Liver (tissue), 8 donors: ENCODE measurements at regions not wholly inside any gene's neighbourhood (a gene's known extent, or its start where the extent isn't known, plus 50 kb on each side); places are given as distances from the start of the nearest gene placed in this dataset.

Source experiments
- DNase-seq: peaks from one replicate; pipeline ENCODE4 v3.0.0-alpha.2; 2017; ENCODE audit warnings: low spot score
- H3K27ac ChIP-seq, 2 donors: one replicate each; pipeline ENCODE4 v1.7.0; 2013; ENCODE audit warnings: inconsistent platforms in 2 of 2, low read length in 2 of 2, control low read depth in 1 of 2, low read depth in 1 of 2, mild to moderate bottlenecking in 1 of 2
- H3K27me3 ChIP-seq, 4 donors: one replicate each; pipeline versions ENCODE4 v1.6.1 to v1.7.0; 2013; ENCODE audit warnings: low read length in 3 of 4, inconsistent platforms in 1 of 4, mild to moderate bottlenecking in 1 of 4, moderate library complexity in 1 of 4; ENCODE audit not compliant: control insufficient read depth in 4 of 4, insufficient read depth in 4 of 4
- H3K36me3 ChIP-seq, 4 donors: one replicate each; pipeline versions ENCODE4 v1.6.1 to v1.7.0; 2013; ENCODE audit warnings: low read length in 3 of 4, mild to moderate bottlenecking in 3 of 4, low read depth in 1 of 4, moderate library complexity in 1 of 4; ENCODE audit not compliant: control insufficient read depth in 4 of 4, insufficient read depth in 3 of 4
- H3K4me1 ChIP-seq, 4 donors: one replicate each; pipeline versions ENCODE4 v1.6.1 to v1.7.0; 2013; ENCODE audit warnings: low read length in 3 of 4, mild to moderate bottlenecking in 3 of 4, moderate library complexity in 1 of 4; ENCODE audit not compliant: control insufficient read depth in 4 of 4, insufficient read depth in 4 of 4
- H3K4me3 ChIP-seq, 3 donors: one replicate each; pipeline versions ENCODE4 v1.6.1 to v1.7.0; 2013; ENCODE audit warnings: low read length in 3 of 3, control low read depth in 1 of 3, low read depth in 1 of 3, mild to moderate bottlenecking in 1 of 3
- H3K9ac ChIP-seq, 2 donors: one replicate each; pipeline ENCODE4 v1.7.0; 2013; ENCODE audit warnings: low read length in 2 of 2, mild to moderate bottlenecking in 2 of 2, moderate library complexity in 2 of 2, control low read depth in 1 of 2, low read depth in 1 of 2
- H3K9me3 ChIP-seq, 4 donors: one replicate each; pipeline versions ENCODE4 v1.6.1 to v1.7.0; 2013; ENCODE audit warnings: low read length in 3 of 4; ENCODE audit not compliant: control insufficient read depth in 4 of 4
- ATF3 ChIP-seq: IDR thresholded peaks from 2 replicates; pipeline ENCODE4 v1.6.1; 2016; ENCODE audit warnings: antibody characterized with exemption
- CTCF ChIP-seq: fragments of 150-350 bp; IDR thresholded peaks from 2 replicates; pipeline ENCODE4 v1.5.1; 2017; ENCODE audit warnings: improper control_type of control experiment, low read depth, low read length; ENCODE audit not compliant: missing input control
- EGR1 ChIP-seq, 2 donors: IDR thresholded peaks; 2 replicates each; pipeline ENCODE4 v1.6.1; 2016 to 2018; ENCODE audit warnings: antibody characterized with exemption in 2 of 2, low read depth in 2 of 2
- FOXA1 ChIP-seq: IDR thresholded peaks from 2 replicates; pipeline ENCODE4 v1.6.1; 2016; ENCODE audit warnings: antibody characterized with exemption
- GABPA ChIP-seq, 2 donors: IDR thresholded peaks in 1 of 2; conservative IDR thresholded peaks in 1 of 2; 2 replicates each; pipeline ENCODE4 v1.6.1; 2016; ENCODE audit warnings: antibody characterized with exemption in 2 of 2, mild to moderate bottlenecking in 1 of 2, moderate library complexity in 1 of 2
- HNF4G ChIP-seq: IDR thresholded peaks from 2 replicates; pipeline ENCODE4 v1.6.1; 2016; ENCODE audit warnings: antibody characterized with exemption
- JUND ChIP-seq, 2 donors: IDR thresholded peaks; 2 replicates each; pipeline ENCODE4 v1.6.1; 2016; ENCODE audit warnings: antibody characterized with exemption in 2 of 2
- MAX ChIP-seq: IDR thresholded peaks from 2 replicates; pipeline ENCODE4 v1.6.1; 2016; ENCODE audit warnings: antibody characterized with exemption
- NR2F2 ChIP-seq: IDR thresholded peaks from 2 replicates; pipeline ENCODE4 v1.6.1; 2016; ENCODE audit warnings: antibody characterized with exemption
- RAD21 ChIP-seq, 2 donors: IDR thresholded peaks; 2 replicates each; pipeline ENCODE4 v1.6.1; 2016; ENCODE audit warnings: antibody characterized with exemption in 2 of 2, mild to moderate bottlenecking in 2 of 2
- REST ChIP-seq: IDR thresholded peaks from 2 replicates; pipeline ENCODE4 v1.6.1; 2016; ENCODE audit warnings: antibody characterized with exemption, mild to moderate bottlenecking
- RXRA ChIP-seq, 2 donors: IDR thresholded peaks; 2 replicates each; pipeline ENCODE4 v1.6.1; 2017 to 2018; ENCODE audit warnings: antibody characterized with exemption in 2 of 2, mild to moderate bottlenecking in 1 of 2
- SP1 ChIP-seq: IDR thresholded peaks from 2 replicates; pipeline ENCODE4 v1.6.1; 2018; ENCODE audit warnings: antibody characterized with exemption, mild to moderate bottlenecking
- TAF1 ChIP-seq: conservative IDR thresholded peaks from 2 replicates; pipeline ENCODE4 v1.6.1; 2016; ENCODE audit warnings: antibody characterized with exemption, mild to moderate bottlenecking
- YY1 ChIP-seq: IDR thresholded peaks from 2 replicates; pipeline ENCODE4 v1.6.1; 2016; ENCODE audit warnings: antibody characterized with exemption, mild to moderate bottlenecking
- ZBTB33 ChIP-seq: IDR thresholded peaks from 2 replicates; pipeline ENCODE4 v1.6.1; 2016; ENCODE audit warnings: antibody characterized with exemption
- WGBS: extraction: QIAGEN DNeasy Blood & Tissue Kit; methylation state at CpG from one replicate; pipeline ENCODE4 v1.1.7; 2013; 5-methylcytosine and 5-hydroxymethylcytosine counted together
- donor health status: healthy.
- donor health status: healthy.
- donor health status: healthy.
- donor health status: healthy.
- donor health status: healthy.

- Histone ChIP-seq H3K9ac (no peak overlapping the region), H3K36me3 (peaks cover 0 to 10% (median 6%) of the 10 kb centered on the region in 4 donors), H3K27me3 (no peaks in the 10 kb centered on the region), H3K9me3 (no peaks in the 10 kb centered on the region), H3K4me3 (no peak overlapping the region), H3K27ac (no peak overlapping the region), H3K4me1 (no peaks in the 10 kb centered on the region)
- TF ChIP-seq CTCF (no peak), TAF1 (no peak), RXRA (IDR thresholded peaks at IDR 0.05) (no peak), NR2F2 (no peak), ATF3 (no peak), MAX (no peak), FOXA1 (no peak), REST (no peak), SP1 (no peak), HNF4G (no peak), GABPA (IDR thresholded peaks at IDR 0.05 in 1 of 2, conservative IDR thresholded peaks at IDR 0.05 in 1 of 2) (no peak), RAD21 (IDR thresholded peaks at IDR 0.05) (no peak), EGR1 (IDR thresholded peaks at IDR 0.05; ENCODE audit: low read depth in 2 of 2) (no peak), JUND (IDR thresholded peaks at IDR 0.05) (no peak), ZBTB33 (no peak), YY1 (no peak)
- DNase-seq = no peak
- 75% methylated on average over 4 of the region's 4 CpGs for WGBS
Measured at GRCh38 chr9:109875495-109876129, 95.6 kb downstream of the PALM2AKAP2 start.
